ENCODE measurements at regions not wholly inside any gene's neighbourhood (a gene's known extent, or its start where the extent isn't known, plus 50 kb on each side); places are given as distances from the start of the nearest gene placed in this dataset.

DNA sequence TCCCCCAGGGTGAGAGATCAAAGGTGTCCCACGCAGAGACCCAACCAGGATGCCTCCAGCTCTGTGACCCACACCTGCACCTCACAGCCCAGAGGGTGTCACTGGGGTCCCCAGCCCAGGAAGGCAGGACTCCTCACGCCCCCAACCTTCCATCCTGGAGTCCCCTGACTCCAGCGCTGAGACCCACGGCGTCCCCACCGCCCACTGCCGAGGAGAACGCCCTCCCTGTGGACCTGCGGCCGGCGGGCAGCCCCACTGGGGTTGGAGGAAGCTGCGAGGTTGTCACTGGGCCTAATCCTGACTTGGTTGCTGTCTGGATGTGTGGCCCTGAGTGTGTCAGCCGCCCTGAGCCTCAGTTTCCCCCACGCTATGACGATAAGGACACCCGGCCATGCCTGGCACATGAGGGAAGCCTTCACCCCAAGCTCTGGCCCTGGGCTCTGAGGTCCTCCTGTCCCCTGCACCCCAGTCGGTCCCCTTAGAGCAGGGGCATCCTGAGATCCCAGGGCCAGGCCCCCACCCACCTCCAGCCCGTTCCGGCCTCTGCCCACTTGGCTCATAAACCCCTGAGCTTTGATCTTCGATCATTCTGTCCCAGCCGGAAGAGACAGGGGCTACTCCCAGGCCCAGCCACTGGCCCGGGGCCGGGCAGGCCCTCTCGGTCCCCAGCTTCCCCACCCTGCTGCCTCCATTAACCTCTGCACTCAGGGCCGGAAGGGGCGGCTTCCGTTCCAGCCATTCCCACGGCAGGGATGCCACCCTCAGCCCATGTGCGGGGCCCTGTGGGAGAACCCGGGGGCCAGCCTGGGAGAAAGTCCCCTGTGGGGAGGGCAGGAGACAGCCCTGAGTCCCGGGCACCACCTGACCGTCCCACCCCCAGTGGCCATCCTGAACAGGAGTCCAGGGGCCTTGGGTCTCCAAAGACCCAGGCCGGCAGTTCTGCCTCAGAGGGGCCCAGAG is 113.2 kb downstream of the MICALL2 start:
- Mint-ChIP-seq H3K9me3 (no peaks in the 10 kb centered on the region), H3K4me1 (peaks cover 37% of the 10 kb centered on the region), H3K27ac (no peak overlapping the region), H3K36me3 (ENCODE audit: low read depth) (no peaks in the 10 kb centered on the region), H3K4me3 (no peak overlapping the region), H3K27me3 (ENCODE audit: low read depth, poor library complexity) (peaks cover 6% of the 10 kb centered on the region)
- TF ChIP-seq, protein P1, sequence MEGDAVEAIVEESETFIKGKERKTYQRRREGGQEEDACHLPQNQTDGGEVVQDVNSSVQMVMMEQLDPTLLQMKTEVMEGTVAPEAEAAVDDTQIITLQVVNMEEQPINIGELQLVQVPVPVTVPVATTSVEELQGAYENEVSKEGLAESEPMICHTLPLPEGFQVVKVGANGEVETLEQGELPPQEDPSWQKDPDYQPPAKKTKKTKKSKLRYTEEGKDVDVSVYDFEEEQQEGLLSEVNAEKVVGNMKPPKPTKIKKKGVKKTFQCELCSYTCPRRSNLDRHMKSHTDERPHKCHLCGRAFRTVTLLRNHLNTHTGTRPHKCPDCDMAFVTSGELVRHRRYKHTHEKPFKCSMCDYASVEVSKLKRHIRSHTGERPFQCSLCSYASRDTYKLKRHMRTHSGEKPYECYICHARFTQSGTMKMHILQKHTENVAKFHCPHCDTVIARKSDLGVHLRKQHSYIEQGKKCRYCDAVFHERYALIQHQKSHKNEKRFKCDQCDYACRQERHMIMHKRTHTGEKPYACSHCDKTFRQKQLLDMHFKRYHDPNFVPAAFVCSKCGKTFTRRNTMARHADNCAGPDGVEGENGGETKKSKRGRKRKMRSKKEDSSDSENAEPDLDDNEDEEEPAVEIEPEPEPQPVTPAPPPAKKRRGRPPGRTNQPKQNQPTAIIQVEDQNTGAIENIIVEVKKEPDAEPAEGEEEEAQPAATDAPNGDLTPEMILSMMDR (IDR thresholded peaks at IDR 0.05) = no peak
- DNase-seq = peak; percentile 50

DNA sequence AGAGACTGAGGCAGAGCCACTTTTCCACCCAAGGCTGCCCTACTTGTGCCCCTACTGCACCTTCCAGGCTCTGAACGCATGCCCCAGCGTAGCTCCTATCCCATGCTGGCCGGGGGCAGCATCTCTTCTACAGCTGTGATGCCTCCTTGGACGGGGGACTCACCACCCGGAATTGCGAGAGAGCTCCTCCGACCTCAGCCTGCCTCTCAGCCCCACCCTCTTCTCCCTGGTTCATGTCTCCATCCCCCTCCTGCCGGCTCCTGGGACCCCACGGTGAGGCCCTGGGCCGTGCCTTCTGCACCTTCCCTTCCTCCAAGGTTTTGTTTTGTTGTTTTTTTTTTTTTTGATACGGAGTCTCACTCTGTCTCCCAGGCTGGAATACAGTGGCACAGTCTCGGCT is 112.4 kb downstream of the MICALL2 start:
- peak overlapping the region; percentile 93 for H3K27ac Mint-ChIP-seq
- no peaks in the 10 kb centered on the region for H3K9me3 Mint-ChIP-seq
- no peak overlapping the region for H3K4me3 Mint-ChIP-seq
- peaks cover 7% of the 10 kb centered on the region for H3K27me3 Mint-ChIP-seq (ENCODE audit: low read depth, poor library complexity)
- TF ChIP-seq, protein P1 (IDR thresholded peaks at IDR 0.05) = no peak
- DNase-seq = no peak
- H3K4me1 Mint-ChIP-seq = peaks cover 42% of the 10 kb centered on the region
- no peaks in the 10 kb centered on the region for H3K36me3 Mint-ChIP-seq (ENCODE audit: low read depth)

DNA sequence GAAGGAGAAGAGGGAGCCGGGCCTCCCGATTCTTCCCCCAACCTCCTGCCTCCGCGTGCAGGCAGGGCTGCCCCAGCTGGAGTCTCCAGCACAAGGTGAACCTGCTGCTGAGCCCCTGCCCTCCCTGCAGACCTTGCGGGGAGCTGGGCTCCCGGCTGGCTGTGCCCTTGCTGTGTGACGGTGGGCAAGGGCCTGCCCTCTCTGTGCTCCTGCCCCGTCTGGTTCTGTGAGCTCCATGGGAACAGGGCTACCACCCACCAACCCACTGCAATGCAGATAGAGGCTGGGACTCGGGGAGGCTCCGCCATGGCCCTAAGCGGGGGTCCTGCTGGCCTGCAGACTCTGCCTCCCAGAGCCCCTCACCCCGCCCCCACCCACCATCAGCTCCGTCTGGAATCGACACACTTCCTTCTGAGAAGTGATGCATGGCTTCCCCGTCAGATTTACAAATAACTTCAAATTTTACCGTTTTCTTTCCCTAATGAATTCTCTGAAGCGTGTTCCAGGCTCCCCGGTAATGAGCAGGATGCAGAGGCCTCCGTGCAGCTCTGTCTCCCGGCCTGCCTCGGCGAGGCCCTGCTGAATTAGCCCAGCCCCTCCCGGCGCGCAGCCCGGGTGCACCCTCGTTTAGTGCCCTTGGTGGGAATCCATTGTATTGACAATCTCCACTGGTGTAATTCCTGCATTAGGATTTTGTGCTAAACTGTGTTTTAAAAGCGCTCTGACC is 111.0 kb downstream of the MICALL2 start:
- peaks cover 37% of the 10 kb centered on the region for H3K4me1 Mint-ChIP-seq
- no peak overlapping the region for H3K27ac Mint-ChIP-seq
- H3K27me3 Mint-ChIP-seq (ENCODE audit: low read depth, poor library complexity) = peaks cover 7% of the 10 kb centered on the region

GRCh38 chr7:1348823-1349335 is 110.4 kb downstream of the MICALL2 start:
- no peak overlapping the region for H3K4me3 Mint-ChIP-seq
- peaks cover 7% of the 10 kb centered on the region for H3K27me3 Mint-ChIP-seq (ENCODE audit: low read depth, poor library complexity)
- TF ChIP-seq, protein P1 (IDR thresholded peaks at IDR 0.05) = no peak
- no peaks in the 10 kb centered on the region for H3K9me3 Mint-ChIP-seq
- H3K27ac Mint-ChIP-seq = no peak overlapping the region
- peaks cover 37% of the 10 kb centered on the region for H3K4me1 Mint-ChIP-seq
- no peak for DNase-seq
- H3K36me3 Mint-ChIP-seq (ENCODE audit: low read depth) = no peaks in the 10 kb centered on the region

More for the DNA sequence above, 111.0 kb downstream of the MICALL2 start:
- DNase-seq = no peak
- no peaks in the 10 kb centered on the region for H3K36me3 Mint-ChIP-seq (ENCODE audit: low read depth)
- no peak overlapping the region for H3K4me3 Mint-ChIP-seq
- H3K9me3 Mint-ChIP-seq = no peaks in the 10 kb centered on the region
- TF ChIP-seq, protein P1 (IDR thresholded peaks at IDR 0.05) = no peak

GRCh38 chr7:1349351-1349761 is 109.9 kb downstream of the MICALL2 start:
- DNase-seq = no peak
- H3K27me3 Mint-ChIP-seq (ENCODE audit: low read depth, poor library complexity) = peaks cover 10% of the 10 kb centered on the region

More at GRCh38 chr7:1349351-1349761, 109.9 kb downstream of the MICALL2 start:
- TF ChIP-seq, protein P1 (IDR thresholded peaks at IDR 0.05) = no peak
- Mint-ChIP-seq H3K4me1 (peaks cover 37% of the 10 kb centered on the region), H3K9me3 (no peaks in the 10 kb centered on the region), H3K36me3 (ENCODE audit: low read depth) (no peaks in the 10 kb centered on the region), H3K4me3 (no peak overlapping the region), H3K27ac (no peak overlapping the region)

Data from nephron progenitor cell (in vitro differentiated cells).